Tibial artery (tissue), 4 donors: ENCODE measurements at regions not wholly inside any gene's neighbourhood (a gene's known extent, or its start where the extent isn't known, plus 50 kb on each side); places are given as distances from the start of the nearest gene placed in this dataset.
"Not testable (repeated sequence)": the region's sequence is repeated elsewhere in the genome, so short reads cannot be mapped to it uniquely, and the experiment has no call there.

ENCODE experiments used
- DNase-seq, 2 donors: peaks; one replicate each; pipeline ENCODE4 v3.0.0-alpha.2; 2019
- H3K27ac ChIP-seq, 2 donors: fragments of 200-600 bp; sonication (generic) in 1 of 2; 1 replicate in 1 of 2; 2 replicates in 1 of 2; pipeline ENCODE4 v1.5.1; 2018 to 2019; ENCODE audit warnings: mild to moderate bottlenecking in 1 of 2
- H3K27me3 ChIP-seq, 2 donors: fragments of 200-600 bp; sonication (generic) in 1 of 2; one replicate each; pipeline versions ENCODE4 v1.5.1 to v1.6.0; 2016 to 2019
- H3K36me3 ChIP-seq, 3 donors: fragments of 200-600 bp; sonication (generic) in 2 of 3; one replicate each; pipeline ENCODE4 v1.5.1; 2016 to 2019; ENCODE audit warnings: mild to moderate bottlenecking in 2 of 3
- H3K4me1 ChIP-seq, 4 donors: fragments of 200-600 bp; sonication (generic) in 2 of 4; 1 replicate in 3 of 4; 2 replicates in 1 of 4; pipeline ENCODE4 v1.5.1; 2016 to 2019
- H3K4me3 ChIP-seq, 2 donors: fragments of 200-600 bp; sonication (generic) in 1 of 2; 1 replicate in 1 of 2; 2 replicates in 1 of 2; pipeline ENCODE4 v1.5.1; 2018 to 2019; ENCODE audit warnings: mild to moderate bottlenecking in 2 of 2
- H3K9me3 ChIP-seq, 3 donors: fragments of 200-600 bp; sonication (generic) in 1 of 3; one replicate each; pipeline ENCODE4 v1.5.1; 2016 to 2019
- CTCF ChIP-seq, 2 experiments: fragments of 200-600 bp in 1 of 2; fragments of 450-650 bp in 1 of 2; IDR thresholded peaks; one replicate each; pipeline ENCODE4 v1.5.1; 2017 to 2019; ENCODE audit warnings: antibody characterized with exemption in 2 of 2, mild to moderate bottlenecking in 1 of 2, moderate library complexity in 1 of 2
- intact Hi-C: fragments of 100-400 bp; cut with DNase I; formaldehyde crosslinking; loops from one replicate; pipeline ENCODE4 v1.15.0; 2023; ENCODE audit warnings: low total_unique reads

DNA sequence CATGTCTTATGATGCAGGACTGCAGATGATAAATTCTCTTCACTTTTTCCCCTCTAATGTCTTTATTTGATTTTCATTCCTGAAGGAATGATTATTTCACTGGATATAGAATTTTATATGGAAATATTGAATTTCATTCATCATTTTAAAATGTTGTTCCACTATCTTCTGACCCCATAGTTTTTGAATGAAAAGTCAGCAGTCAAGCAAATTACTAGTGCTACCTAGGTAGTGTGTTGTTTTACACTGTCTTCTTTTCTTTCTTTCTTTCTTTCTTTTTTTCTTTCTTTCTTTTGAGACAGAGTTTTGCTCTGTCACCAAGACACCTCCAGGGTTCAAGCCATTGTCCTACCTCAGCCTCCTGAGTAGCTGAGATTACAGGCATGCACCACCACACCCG is 76.9 kb downstream of the WSB1 start:
- H3K27ac ChIP-seq: no peak overlapping the region
- H3K27me3 ChIP-seq: no peaks in the 10 kb centered on the region
- H3K9me3 ChIP-seq: no peaks in the 10 kb centered on the region
- H3K36me3 ChIP-seq: no peaks in the 10 kb centered on the region
- H3K4me1 ChIP-seq: no peaks in the 10 kb centered on the region
- DNase-seq: no peak
- H3K4me3 ChIP-seq: no peak overlapping the region
- intact Hi-C loops: no loop called here
- TF ChIP-seq CTCF (IDR thresholded peaks at IDR 0.05): no peak

GRCh38 chr17:27373695-27374094 is 79.8 kb downstream of the WSB1 start:
- H3K27ac ChIP-seq, H3K4me3 ChIP-seq, intact Hi-C loops, H3K4me1 ChIP-seq, H3K36me3 ChIP-seq, H3K9me3 ChIP-seq, H3K27me3 ChIP-seq, DNase-seq: not testable (repeated sequence)

DNA sequence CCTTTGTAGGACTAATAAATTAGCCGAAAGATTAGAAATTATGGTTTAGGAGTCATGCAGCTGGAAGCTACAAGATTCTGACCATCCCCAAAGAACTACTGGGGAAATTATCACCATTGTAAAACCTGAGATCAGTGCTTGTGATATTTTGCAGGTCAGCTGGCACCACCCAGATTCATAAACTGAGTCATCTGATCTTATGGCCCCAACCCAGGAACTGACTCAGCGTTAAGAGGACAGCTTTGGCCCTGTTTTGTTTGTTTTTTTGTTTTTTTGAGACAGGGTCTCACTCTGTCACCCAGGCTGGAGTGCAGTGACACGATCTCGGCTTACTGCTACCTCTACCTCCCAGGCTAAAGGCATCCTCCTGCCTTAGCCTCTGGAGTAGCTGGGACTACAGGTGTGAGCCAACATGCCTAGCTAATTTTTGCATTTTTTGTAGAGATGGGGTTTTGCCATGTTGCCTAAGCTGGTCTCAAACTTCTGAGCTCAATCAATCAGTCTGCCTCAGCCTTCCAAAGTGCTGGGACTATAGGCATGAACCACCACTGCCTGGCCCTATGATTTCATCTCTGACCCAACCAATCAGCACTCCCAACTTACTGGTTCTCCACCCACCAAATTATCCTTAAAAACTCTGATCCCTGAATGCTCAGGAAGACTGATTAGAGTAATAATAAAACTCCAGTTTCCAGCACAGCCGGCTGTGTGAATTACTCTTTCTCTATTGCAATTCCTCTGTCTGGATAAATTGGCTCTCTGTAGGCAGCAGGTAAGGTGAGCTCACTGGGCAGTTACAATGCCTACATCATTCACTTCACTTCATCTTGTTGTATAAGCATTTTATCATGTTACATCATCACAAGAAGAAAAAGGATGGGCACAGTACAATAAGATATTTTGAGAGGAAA is 79.4 kb upstream of the KSR1 start:
- H3K4me3 ChIP-seq: no peak overlapping the region
- no peak for TF ChIP-seq CTCF (IDR thresholded peaks at IDR 0.05)
- intact Hi-C loops: no loop called here
- no peaks in the 10 kb centered on the region for H3K27me3 ChIP-seq
- DNase-seq: peak in 1 of 2 donors; percentile 10
- no peaks in the 10 kb centered on the region for H3K9me3 ChIP-seq
- no peak overlapping the region for H3K27ac ChIP-seq
- peaks cover 0 to 21% (median 15%) of the 10 kb centered on the region in 4 donors for H3K4me1 ChIP-seq
- no peaks in the 10 kb centered on the region for H3K36me3 ChIP-seq

- H3K27me3 ChIP-seq: no peaks in the 10 kb centered on the region
- no peak for TF ChIP-seq CTCF (IDR thresholded peaks at IDR 0.05)
- H3K9me3 ChIP-seq: no peaks in the 10 kb centered on the region
- H3K36me3 ChIP-seq: no peaks in the 10 kb centered on the region
- intact Hi-C loops: no loop called here
- peaks cover 0 to 26% (median 17%) of the 10 kb centered on the region in 4 donors for H3K4me1 ChIP-seq
- peak overlapping the region in 1 of 2 donors; percentile 13 for H3K27ac ChIP-seq
- no peak overlapping the region for H3K4me3 ChIP-seq
- peak in 1 of 2 donors; percentile 9 for DNase-seq
Observed at GRCh38 chr17:27378482-27379175, 77.6 kb upstream of the KSR1 start.

DNA sequence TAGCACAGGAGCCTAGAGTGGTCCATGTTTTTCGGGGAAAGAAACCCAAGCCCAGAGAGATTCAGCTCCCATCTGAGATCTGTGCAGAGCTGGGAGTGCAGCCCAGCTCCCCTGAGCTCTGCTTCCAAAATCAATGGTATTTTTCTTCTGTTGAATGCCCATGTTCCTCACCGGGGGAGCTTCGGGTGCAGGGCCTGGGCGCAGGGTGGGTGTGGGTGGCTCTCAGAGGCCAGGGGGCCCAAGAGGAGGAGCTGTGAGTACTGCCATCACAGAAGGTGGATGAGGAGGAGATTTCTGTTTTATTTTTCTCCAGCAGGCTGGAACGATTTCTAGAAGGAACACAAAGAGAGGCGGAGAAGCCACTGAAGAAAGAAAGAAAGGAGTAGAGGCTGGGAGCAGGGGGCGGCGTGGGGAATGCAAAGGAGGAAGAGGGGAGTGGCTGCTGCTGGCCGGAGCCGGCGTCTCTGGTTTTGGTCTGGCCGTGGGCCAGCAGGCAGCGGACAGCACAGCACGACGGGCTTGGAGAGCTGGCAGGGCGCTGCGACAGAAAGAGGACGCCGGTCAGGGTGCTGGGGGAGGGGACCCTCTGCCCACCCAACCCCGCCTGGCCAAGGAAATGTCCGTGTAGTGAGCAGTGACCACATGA is 76.2 kb upstream of the KSR1 start:
- Histone ChIP-seq H3K27ac (peak overlapping the region; percentile 60 to 73), H3K4me3 (peak overlapping the region; percentile 31 to 44)

More for the DNA sequence above, 76.2 kb upstream of the KSR1 start:
- no peak for TF ChIP-seq CTCF (IDR thresholded peaks at IDR 0.05)
- no peaks in the 10 kb centered on the region for H3K27me3 ChIP-seq
- peaks cover 0 to 38% (median 25%) of the 10 kb centered on the region in 4 donors for H3K4me1 ChIP-seq
- no peaks in the 10 kb centered on the region for H3K9me3 ChIP-seq
- peak; percentile 63 to 83 for DNase-seq
- H3K36me3 ChIP-seq: no peaks in the 10 kb centered on the region
- intact Hi-C loops: loop anchor here (10.0 kb wide), 1 partner anchor 55 kb away; no protein-coding TSS in a partner anchor
